ENCODE measurements at regions not wholly inside any gene's neighbourhood (a gene's known extent, or its start where the extent isn't known, plus 50 kb on each side); places are given as distances from the start of the nearest gene placed in this dataset.

DNA sequence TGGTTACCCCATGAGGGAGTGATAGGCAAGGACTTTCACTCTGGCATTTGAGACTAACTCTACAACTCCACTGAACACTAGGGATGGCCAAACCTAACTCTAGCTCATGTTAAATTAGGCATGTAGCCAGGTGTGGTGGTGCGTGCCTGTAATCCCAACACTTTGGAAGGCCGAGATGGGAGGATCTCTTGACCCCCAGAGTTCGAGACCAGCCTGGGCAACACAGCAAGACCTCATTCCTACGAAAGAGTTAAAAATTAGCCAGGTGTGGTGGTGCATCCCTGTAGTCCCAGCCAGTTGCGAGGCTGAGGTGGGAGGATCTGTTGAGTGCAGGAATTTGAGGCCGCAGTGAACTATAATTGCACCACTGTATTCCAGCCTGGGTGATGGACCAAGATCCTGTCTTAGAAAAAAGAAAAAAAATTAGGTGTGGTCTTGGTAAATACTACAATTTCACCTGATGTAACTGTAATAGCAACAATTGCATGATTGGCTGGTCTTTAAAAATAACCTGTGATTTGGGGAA lies 81.2 kb upstream of the ARHGAP29 start:
- DNase-seq = no peak

DNA sequence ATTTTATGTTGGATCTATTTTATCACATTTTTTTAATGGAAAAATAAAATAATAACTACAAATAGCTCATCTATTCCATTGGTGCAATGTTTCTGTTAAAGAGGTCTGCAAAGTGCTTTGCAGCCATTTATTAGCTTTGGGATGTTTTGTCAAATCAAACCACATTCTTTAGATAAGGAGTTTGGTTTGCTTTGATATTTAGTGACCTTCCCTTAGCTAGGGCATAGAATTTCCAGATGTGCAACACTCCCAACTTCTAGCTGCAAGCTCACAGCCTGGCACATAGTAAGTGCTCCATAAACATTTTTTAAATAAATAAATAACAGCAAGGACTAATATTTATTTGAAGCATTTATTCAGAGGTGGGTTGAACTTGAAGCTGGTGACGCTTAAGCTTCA lies 80.4 kb upstream of the ARHGAP29 start:
- TF ChIP-seq GATA1 (IDR thresholded peaks at IDR 0.05; ENCODE audit: low read depth, low read length) (no peak), POLR2A (IDR thresholded peaks at IDR 0.05; ENCODE audit: low read length) (no peak)
- DNase-seq = no peak

More for the DNA sequence above, 81.2 kb upstream of the ARHGAP29 start:
- TF ChIP-seq GATA1 (IDR thresholded peaks at IDR 0.05; ENCODE audit: low read depth, low read length) = no peak
- no peak for TF ChIP-seq POLR2A (IDR thresholded peaks at IDR 0.05; ENCODE audit: low read length)

DNA sequence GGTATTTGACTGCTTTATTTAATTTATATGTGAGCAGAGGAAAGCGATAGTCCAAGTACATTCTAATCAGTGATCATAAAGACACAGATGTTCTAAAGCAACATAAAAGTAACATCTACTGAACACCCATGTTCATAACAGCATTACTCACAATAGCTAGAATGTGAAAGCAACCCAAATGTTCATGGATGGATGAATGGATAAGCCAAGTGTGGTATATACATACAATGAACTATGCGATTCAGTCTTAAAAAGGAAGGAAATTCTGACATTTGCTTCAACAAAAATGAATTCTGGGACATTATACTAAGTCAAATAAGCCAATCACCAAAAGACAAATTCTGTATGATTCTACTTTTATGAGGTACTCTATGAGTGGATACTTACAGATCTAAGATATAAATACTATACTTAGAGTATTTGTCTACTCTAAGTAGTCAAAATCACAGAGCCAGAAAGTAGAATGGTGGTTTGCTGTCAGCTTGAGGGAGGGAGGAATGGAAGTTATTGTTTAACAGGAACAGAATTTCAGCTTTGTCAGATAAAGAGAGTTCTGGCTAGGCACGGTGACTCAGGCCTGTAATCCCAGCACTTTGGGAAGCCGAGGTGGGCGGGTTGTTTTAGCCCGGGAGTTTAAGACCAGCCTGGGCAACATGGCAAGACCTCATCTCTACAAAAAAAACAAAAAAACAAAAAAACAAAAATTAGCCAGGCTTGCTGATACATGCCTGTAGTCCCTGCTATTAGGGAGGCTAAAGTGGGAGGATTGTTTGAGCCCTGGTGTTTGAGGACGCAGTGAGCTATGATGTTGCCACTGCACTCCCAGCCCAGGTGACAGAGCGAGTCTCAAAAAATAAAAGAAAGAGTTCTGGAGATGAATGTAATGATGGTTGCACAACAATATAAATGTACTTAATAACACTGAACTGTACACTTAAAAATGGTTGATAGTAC lies 79.7 kb upstream of the ARHGAP29 start:
- TF ChIP-seq GATA1 (IDR thresholded peaks at IDR 0.05; ENCODE audit: low read depth, low read length) = no peak
- no peak for TF ChIP-seq POLR2A (IDR thresholded peaks at IDR 0.05; ENCODE audit: low read length)
- no peak for DNase-seq

DNA sequence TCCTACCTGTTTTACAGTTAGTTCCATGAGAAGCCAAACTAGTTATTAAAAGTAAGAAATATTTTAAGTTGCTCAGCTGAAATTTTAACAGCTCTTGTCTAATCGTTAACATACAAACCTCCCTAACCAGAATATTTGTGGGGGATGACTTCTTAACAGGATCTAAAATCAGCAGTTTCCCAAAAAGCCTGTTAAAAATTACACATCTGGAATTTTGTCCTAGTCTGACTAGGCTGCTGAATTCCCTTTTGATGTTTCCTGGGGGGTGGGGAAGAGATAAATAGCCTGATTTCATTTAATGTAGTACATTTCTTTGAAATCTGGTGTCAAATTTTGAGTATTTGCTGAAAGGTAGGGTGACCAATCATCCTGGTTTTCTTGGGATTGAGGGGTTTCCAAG lies 78.8 kb upstream of the ARHGAP29 start:
- no peak for DNase-seq
- TF ChIP-seq POLR2A (IDR thresholded peaks at IDR 0.05; ENCODE audit: low read length) (no peak), GATA1 (IDR thresholded peaks at IDR 0.05; ENCODE audit: low read depth, low read length) (no peak)

DNA sequence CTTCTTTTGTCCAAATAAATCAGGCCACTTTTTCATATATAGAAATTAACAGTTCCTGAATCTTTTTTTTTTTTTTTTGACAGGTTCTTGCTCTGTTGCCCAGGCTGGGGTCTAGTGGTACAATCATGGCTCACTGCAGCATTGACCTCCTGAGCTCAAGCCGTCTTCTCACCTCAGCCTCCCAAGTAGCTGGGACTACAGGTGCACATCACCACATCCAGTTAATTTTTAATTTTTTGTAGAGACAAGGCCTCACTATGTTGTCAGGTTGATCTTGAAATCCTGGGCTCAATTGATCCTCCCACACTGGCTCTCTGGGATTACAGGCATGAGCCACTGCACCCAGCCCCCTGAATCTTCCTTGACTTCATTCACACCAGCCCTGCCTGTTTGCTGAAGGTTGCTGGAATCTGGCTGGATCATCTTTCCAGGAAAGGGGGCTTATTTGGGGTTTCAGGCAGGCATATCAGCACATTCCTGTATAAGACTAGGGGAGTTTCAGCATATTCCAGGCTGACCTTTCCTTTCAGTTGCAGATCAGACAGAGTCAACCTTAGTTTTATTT lies 78.2 kb upstream of the ARHGAP29 start:
- TF ChIP-seq GATA1 (IDR thresholded peaks at IDR 0.05; ENCODE audit: low read depth, low read length) (no peak), POLR2A (IDR thresholded peaks at IDR 0.05; ENCODE audit: low read length) (no peak)
- DNase-seq = no peak

DNA sequence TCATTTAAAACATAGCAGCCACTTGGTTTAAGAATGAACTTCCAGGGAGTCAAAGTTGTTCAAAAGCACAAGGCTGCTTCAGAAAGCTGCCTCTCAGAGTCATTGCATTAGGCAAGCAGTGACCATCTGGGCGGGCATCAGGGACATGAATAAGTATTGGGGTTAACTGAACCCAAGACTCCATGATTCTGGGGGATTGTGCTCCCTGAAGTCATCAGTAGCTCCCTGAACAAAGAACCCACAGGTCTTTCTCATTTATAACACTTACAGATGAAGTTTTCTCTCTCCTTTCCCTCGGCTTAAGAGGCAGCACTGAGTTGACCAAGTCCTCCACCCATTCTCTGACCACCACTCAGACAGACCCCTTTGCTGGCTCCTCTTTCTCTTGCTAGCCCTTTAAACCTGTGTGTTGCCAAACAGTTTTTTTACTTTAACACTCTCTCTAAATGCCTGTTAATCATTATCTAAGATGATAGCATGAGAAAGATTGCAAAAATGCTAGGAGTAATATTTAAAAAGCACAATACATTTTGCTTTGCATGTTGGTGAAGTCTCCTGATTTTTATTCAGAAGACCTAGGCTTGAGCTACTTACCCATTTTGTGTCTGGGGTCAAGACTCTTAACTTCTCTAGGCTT lies 77.0 kb upstream of the ARHGAP29 start:
- no peak for DNase-seq
- no peak for TF ChIP-seq POLR2A (IDR thresholded peaks at IDR 0.05; ENCODE audit: low read length)
- no peak for TF ChIP-seq GATA1 (IDR thresholded peaks at IDR 0.05; ENCODE audit: low read depth, low read length)

DNA sequence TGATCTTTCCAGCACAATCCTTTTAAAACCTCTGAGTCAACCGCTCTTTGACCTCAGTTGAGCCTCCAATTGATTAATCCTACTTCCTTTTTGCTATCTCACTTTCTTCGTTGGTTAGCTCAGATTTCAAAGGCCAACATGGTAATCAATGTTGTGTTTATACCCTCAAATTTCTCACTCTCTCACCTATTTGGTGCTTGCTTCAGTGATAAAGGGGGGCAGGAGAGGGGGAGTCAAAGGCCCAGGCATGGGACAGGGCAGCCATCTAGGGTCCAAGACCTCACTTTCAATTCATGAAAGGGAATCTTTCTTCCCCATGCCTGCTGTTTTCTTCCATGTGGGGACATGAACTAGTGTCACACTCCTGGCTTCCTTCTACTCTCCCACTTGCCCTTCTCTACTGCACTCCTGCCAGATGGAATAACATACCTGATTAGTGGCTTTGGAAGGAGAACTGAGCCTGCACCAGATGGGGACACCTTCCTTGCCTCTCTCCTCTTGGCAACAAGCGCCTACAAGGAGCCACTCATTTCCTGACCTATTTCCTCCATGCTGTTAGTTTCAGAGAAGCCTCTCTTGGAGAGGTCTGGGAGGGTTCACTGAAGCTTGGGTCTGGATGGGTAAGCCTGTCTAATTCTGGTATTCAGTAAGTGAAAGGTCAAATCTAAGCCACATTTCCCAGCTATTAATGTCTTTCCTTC lies 73.3 kb upstream of the ARHGAP29 start:
- TF ChIP-seq POLR2A (IDR thresholded peaks at IDR 0.05; ENCODE audit: low read length) (no peak), GATA1 (IDR thresholded peaks at IDR 0.05; ENCODE audit: low read depth, low read length) (no peak)

DNA sequence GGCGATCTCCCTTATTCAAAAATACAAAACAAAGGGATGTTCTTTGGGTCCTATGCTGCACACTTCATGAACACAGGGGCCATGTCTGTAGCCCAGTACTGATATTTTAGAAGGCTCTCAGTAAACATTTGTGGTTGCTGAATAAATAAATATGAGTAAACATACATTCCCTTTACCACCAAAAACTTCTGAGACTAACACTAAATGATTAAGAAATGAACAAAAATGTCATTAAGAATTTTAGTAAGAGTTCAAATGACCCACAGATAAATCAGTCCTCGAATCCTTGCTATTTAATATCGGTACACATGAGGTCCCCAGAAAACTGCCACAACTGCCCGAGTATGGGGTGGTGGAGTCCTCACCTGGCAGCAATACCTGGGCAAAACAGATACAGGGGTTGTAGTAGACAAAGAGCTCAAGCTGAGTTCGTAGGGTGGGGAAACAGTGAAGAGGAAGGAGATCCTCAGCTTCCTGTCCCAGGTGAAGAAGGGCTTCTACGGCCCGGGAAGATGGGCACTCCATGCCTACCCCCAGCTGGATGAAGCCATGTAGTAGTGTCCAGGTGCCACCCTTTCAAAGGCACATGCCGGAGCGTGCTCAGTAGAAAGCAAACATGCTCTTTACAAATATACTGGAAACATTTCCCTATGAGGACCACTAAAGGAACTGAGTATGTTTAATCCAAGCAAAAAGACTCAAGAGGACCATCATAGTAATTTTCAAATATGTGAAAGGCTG lies 72.6 kb upstream of the ARHGAP29 start:
- TF ChIP-seq GATA1 (IDR thresholded peaks at IDR 0.05; ENCODE audit: low read depth, low read length) = no peak
- no peak for TF ChIP-seq POLR2A (IDR thresholded peaks at IDR 0.05; ENCODE audit: low read length)
- no peak for DNase-seq

More for the DNA sequence above, 73.3 kb upstream of the ARHGAP29 start:
- DNase-seq = no peak

DNA sequence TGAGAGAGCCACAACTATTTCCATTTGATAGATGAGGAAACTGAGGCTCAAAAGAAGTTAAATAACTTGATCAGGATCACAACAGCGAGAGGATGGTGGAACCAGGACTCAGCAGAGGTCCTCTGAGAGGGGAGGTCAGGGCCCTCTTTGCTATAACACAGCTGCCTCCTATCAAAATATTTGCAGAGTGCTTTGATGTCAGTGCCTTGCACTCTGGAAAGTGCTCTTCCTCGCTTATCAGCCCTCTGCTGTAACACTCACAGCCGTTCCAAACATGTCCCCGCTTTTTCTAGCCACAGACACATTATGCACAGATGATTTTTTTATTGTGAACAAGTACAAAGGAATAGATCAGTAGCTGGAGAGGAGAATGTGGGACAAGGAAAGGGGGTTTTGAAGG lies 71.8 kb upstream of the ARHGAP29 start:
- DNase-seq = no peak
- TF ChIP-seq POLR2A (IDR thresholded peaks at IDR 0.05; ENCODE audit: low read length) (no peak), GATA1 (IDR thresholded peaks at IDR 0.05; ENCODE audit: low read depth, low read length) (no peak)

DNA sequence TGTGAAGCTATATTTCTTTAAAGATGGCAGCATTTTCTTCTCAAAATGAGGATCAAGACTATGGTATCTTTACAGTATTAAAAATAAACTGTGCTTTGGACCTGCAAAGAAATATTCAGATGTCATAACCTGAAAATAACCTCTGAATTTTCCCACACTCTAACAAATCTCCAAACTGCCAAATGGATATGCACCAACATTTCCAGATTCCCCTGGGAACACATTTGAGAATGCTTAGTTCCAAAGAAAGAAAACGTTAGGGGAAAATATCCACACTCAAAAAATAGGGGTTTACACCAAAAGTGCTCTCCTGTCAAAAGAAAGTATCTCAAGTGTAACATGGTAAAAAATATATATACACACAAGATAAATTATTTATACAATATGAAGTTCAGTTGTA lies 69.1 kb upstream of the ARHGAP29 start:
- TF ChIP-seq GATA1 (IDR thresholded peaks at IDR 0.05; ENCODE audit: low read depth, low read length) (no peak), POLR2A (IDR thresholded peaks at IDR 0.05; ENCODE audit: low read length) (no peak)
- DNase-seq = no peak

DNA sequence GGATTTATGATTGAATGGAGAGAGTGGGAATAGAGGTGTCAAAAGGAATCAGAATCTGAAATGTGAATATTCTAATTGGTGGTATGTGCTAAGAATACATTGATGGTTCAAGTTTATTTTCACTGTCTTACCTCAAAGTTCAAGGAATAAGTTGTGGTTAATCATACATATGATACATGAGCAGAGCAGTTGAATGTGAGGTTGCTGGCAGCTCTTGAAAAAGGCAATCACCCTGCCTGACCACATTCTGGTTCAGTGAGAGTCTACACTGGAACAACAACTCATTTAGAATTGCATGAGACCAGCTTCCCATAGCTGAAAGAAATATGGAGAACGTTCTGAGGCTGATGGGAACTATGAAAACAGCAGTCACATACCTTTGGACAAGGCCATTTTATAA lies 68.3 kb upstream of the ARHGAP29 start:
- TF ChIP-seq GATA1 (IDR thresholded peaks at IDR 0.05; ENCODE audit: low read depth, low read length) (no peak), POLR2A (IDR thresholded peaks at IDR 0.05; ENCODE audit: low read length) (no peak)
- DNase-seq = no peak

DNA sequence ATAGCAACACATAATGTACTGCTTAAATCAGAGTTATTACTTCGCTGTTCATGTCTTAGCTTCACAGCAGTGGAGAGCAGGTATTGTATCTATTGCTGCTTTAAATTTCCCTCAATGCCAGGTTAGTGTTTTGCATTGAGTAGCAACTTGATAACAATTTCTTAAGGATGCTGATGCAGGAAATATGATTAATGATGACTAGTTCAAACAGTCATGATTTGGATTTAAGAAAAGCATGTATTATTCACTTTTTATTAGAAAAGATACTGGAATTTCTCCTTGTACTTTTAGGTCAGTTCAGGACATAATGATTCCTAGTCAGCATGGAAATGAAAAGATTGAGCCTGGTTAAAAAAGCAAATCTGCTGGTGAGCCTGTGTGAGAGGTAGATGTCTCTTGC lies 67.2 kb upstream of the ARHGAP29 start:
- no peak for DNase-seq
- TF ChIP-seq POLR2A (IDR thresholded peaks at IDR 0.05; ENCODE audit: low read length) = no peak
- no peak for TF ChIP-seq GATA1 (IDR thresholded peaks at IDR 0.05; ENCODE audit: low read depth, low read length)

DNA sequence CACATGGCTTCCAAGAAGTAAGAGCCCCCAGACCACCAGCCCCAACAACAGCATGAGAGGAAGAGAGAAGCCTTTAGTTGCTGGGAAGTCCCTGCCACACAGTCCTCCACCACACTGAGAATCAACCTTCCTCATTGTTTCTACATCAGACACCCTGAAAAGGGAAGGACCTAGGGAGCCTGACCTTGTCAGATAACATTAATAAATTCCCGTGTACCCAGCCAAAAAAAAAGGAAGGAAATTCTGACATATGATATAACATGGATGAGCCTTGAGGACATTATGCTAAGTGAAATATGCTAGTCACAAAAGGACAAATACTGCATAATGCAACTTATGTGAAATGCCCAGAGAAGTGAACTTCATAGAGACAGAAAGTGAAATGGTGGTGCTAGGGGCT lies 65.6 kb upstream of the ARHGAP29 start:
- DNase-seq = no peak
- no peak for TF ChIP-seq POLR2A (IDR thresholded peaks at IDR 0.05; ENCODE audit: low read length)
- no peak for TF ChIP-seq GATA1 (IDR thresholded peaks at IDR 0.05; ENCODE audit: low read depth, low read length)

Data from erythroblast (primary cell).